ENCODE measurements at regions not wholly inside any gene's neighbourhood (a gene's known extent, or its start where the extent isn't known, plus 50 kb on each side); places are given as distances from the start of the nearest gene placed in this dataset.

- TF ChIP-seq POLR2A (IDR thresholded peaks at IDR 0.05; ENCODE audit: low read length) (no peak), GATA1 (IDR thresholded peaks at IDR 0.05; ENCODE audit: low read depth, low read length) (no peak)
Observed at GRCh38 chr15:91685436-91685835, 168.1 kb upstream of the SLCO3A1 start.
